Memory B cell (primary cell): ENCODE measurements at regions not wholly inside any gene's neighbourhood (a gene's known extent, or its start where the extent isn't known, plus 50 kb on each side); places are given as distances from the start of the nearest gene placed in this dataset.
"Not testable (repeated sequence)": the region's sequence is repeated elsewhere in the genome, so short reads cannot be mapped to it uniquely, and the experiment has no call there.

ENCODE experiments used
- ATAC-seq: fragments of 150-1000 bp; cut with Tn5 transposase; 2 replicates; pipeline ENCODE4 v1.10.0; 2021; ENCODE audit warnings: low read depth, mild to moderate bottlenecking, moderate library complexity
- DNase-seq, 2 donors: peaks; one replicate each; pipeline ENCODE4 v3.0.0; 2022; ENCODE audit warnings: low spot score in 2 of 2
- H3K27ac Mint-ChIP-seq: one replicate; pipeline ENCODE4 v1.8.0; 2022; ENCODE audit warnings: mild to moderate bottlenecking, moderate library complexity, mixed read lengths
- H3K27me3 Mint-ChIP-seq: one replicate; pipeline ENCODE4 v1.8.0; 2022; ENCODE audit warnings: mixed read lengths
- H3K36me3 Mint-ChIP-seq: one replicate; pipeline ENCODE4 v1.8.0; 2022; ENCODE audit warnings: mild to moderate bottlenecking, mixed read lengths
- H3K4me1 Mint-ChIP-seq: one replicate; pipeline ENCODE4 v1.8.0; 2022; ENCODE audit warnings: mixed read lengths
- H3K4me3 Mint-ChIP-seq: one replicate; pipeline ENCODE4 v1.8.0; 2022; ENCODE audit warnings: mild to moderate bottlenecking, moderate library complexity, mixed read lengths
- H3K9me3 Mint-ChIP-seq: one replicate; pipeline ENCODE4 v1.8.0; 2022; ENCODE audit warnings: mixed read lengths

DNA sequence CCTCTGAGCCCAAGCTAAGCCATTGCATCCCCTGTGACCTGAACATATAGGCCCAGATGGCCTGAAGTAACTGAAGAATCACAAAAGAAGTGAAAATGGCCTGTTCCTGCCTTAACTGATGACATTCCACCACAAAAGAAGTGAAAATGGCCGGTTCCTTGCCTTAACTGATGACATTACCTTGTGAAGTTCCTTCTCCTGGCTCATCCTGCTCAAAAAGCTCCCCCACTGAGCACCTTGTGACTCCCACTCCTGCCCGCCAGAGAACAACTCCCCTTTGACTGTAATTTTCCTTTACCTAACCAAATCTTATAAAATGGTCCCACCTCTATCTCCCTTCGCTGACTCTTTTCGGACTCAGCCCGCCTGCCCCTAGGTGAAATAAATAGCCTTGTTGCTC, 399.5 kb upstream of the ZNF804A start:
- not testable (repeated sequence) for H3K36me3 Mint-ChIP-seq, ATAC-seq, DNase-seq, H3K9me3 Mint-ChIP-seq, H3K4me3 Mint-ChIP-seq, H3K4me1 Mint-ChIP-seq, H3K27ac Mint-ChIP-seq, H3K27me3 Mint-ChIP-seq

DNA sequence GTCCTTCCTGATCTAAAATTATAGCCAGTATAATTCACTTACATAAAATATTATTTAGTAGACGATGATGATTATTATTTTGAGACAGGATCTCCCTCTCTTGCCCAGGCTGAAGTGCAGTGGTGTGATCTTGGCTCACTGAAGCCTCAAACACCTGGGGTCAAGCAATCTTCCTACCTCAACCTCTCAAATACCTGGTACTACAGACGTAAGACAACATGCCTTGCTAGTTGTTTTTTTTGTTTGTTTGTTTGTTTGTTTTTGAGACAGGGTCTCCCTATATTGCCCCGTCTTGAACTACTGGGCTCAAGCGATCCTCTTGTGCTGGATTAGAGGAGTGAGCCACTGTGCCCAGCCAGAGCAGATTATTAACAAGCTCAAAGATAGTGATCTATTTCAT, 399.1 kb upstream of the ZNF804A start:
- ATAC-seq: no peak
- no peaks in the 10 kb centered on the region for H3K4me1 Mint-ChIP-seq

DNA sequence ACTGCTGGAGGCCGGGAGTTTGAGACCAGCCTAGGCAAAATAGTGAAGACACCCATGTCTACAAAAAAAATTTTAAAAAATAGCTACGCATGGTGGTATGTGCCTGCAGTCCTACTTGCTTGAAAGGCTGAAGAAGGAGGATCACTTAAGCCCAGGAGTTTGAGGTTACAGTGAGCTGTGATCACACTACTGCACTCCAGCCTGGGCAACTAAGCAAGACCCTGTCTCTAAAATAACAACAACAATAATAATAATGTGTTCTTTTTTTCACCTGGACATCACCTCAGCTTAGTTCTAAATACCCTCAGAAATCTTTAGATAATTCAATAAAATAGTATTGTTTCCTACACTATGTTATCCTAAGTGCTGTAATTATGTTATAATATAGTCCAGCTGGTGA, 397.1 kb upstream of the ZNF804A start:
- H3K9me3 Mint-ChIP-seq: no peaks in the 10 kb centered on the region
- DNase-seq (no peak), ATAC-seq (no peak)
- no peak overlapping the region for H3K4me3 Mint-ChIP-seq
- H3K36me3 Mint-ChIP-seq: no peaks in the 10 kb centered on the region
- no peak overlapping the region for H3K27ac Mint-ChIP-seq
- no peaks in the 10 kb centered on the region for H3K4me1 Mint-ChIP-seq
- H3K27me3 Mint-ChIP-seq: no peaks in the 10 kb centered on the region

More for the DNA sequence above, 399.1 kb upstream of the ZNF804A start:
- DNase-seq: no peak
- Mint-ChIP-seq H3K36me3 (no peaks in the 10 kb centered on the region), H3K27me3 (no peaks in the 10 kb centered on the region), H3K4me3 (no peak overlapping the region), H3K9me3 (no peaks in the 10 kb centered on the region), H3K27ac (no peak overlapping the region)

DNA sequence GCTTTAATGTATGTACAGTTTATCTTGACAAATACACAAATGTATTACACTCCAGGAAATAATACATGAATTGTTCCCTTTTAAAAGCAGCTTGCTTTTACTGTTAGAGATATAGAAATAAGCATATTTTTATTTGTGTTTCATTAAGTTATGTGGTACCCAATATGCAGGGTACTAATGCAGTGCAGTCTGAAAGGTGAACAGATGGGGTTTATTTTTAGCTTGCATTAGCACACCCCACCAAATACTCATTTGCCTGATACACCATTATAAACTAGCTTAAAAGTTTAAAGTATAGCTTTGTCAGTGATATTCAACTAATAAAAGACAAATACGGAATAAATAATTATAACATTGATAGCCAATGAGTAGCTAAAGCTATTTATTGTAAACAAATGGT, 394.7 kb upstream of the ZNF804A start:
- H3K4me3 Mint-ChIP-seq: no peak overlapping the region
- DNase-seq (no peak), ATAC-seq (no peak)
- H3K4me1 Mint-ChIP-seq: no peaks in the 10 kb centered on the region
- no peaks in the 10 kb centered on the region for H3K36me3 Mint-ChIP-seq
- H3K27ac Mint-ChIP-seq: no peak overlapping the region
- H3K27me3 Mint-ChIP-seq: no peaks in the 10 kb centered on the region
- no peaks in the 10 kb centered on the region for H3K9me3 Mint-ChIP-seq

DNA sequence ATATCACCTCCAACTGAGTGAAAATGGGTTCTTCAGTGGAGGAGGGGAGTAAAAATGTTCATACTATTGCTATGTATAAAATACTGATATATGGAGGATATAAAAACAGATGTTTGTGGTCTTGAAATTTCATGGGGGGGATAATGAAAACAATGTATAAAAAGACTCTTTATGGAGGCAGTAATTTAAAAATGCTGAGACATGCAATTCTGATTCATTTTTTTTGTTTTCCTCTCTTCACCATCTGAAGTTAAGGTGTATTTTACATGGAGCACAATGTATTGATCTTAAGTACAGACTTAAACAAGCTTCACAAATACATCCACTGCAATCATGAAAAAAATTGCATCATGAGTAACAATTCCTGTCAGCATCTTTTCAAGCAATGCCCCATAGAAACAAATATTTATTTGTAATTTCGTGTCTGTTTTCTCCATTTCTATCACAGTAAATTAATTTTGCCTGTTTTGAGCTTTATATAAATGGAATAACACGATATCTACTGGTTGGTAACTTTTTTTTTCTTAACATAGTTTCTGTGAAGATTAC, 393.2 kb upstream of the ZNF804A start:
- Mint-ChIP-seq H3K27ac (no peak overlapping the region), H3K4me3 (no peak overlapping the region), H3K4me1 (no peaks in the 10 kb centered on the region), H3K9me3 (no peaks in the 10 kb centered on the region), H3K27me3 (no peaks in the 10 kb centered on the region), H3K36me3 (no peaks in the 10 kb centered on the region)
- DNase-seq (no peak), ATAC-seq (no peak)

DNA sequence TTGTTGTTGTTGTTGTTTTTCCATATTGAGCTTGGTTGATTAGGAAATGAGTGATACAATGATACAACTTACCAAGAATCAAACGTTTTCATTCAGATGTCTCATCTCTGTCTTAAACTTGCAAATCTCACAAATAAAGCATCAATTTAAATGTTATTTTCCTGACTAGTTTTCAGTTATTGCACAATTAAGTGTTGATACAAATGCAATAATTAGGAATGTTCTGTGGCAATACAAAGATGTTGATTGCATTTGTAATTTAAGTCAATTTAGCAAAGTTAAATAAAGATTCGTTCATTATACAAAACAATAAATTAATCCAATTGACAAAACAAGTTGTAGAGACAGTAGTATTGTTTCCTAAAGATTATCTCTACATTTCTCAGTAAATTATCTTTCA, 392.3 kb upstream of the ZNF804A start:
- no peak for DNase-seq
- Mint-ChIP-seq H3K27me3 (no peaks in the 10 kb centered on the region), H3K9me3 (no peaks in the 10 kb centered on the region), H3K27ac (no peak overlapping the region), H3K36me3 (no peaks in the 10 kb centered on the region), H3K4me1 (no peaks in the 10 kb centered on the region), H3K4me3 (no peak overlapping the region)
- no peak for ATAC-seq

DNA sequence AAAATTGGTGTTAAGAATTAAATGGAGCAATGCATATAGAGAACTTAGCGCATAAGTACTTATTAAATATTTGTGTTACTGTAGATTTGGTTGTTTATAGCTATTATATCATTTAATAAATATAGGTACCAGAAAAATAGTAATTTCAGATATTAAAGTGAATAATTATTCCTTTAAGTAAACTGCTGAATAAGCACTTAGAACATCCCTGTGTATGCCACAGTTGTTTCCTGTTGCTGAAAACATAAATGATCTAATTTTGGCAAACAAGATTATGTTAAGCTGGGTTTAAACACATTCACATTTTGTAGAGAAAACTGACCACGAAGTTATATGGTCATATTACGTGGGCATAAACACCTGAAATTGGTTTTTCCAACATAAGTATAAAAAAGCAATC, 388.0 kb upstream of the ZNF804A start:
- no peaks in the 10 kb centered on the region for H3K36me3 Mint-ChIP-seq
- no peak for DNase-seq
- H3K27ac Mint-ChIP-seq: no peak overlapping the region
- H3K27me3 Mint-ChIP-seq: no peaks in the 10 kb centered on the region
- H3K4me1 Mint-ChIP-seq: no peaks in the 10 kb centered on the region
- H3K9me3 Mint-ChIP-seq: peaks cover 4% of the 10 kb centered on the region
- no peak overlapping the region for H3K4me3 Mint-ChIP-seq
- ATAC-seq: no peak

DNA sequence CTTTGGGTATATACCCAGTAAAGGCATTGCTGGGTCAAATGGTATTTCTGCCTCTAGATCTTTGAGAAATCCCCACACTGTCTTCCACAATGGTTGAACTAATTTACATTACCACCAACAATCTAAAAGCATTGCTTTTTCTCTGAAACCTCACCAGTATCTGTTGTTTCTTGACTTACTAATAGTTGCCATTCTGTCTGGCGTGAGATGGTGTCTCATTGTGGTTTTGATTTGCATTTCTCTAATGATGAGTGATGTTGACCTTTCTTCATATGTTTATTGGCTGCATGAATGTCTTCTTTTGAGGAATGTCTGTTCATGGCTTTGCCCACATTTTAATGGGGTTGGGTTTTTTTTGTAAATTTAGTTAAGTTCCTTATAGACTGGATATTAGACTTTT, 382.6 kb upstream of the ZNF804A start:
- Mint-ChIP-seq H3K27me3 (no peaks in the 10 kb centered on the region), H3K27ac (no peak overlapping the region), H3K36me3 (no peaks in the 10 kb centered on the region), H3K4me1 (no peaks in the 10 kb centered on the region), H3K9me3 (peaks cover 4% of the 10 kb centered on the region), H3K4me3 (no peak overlapping the region)
- DNase-seq (no peak), ATAC-seq (no peak)

DNA sequence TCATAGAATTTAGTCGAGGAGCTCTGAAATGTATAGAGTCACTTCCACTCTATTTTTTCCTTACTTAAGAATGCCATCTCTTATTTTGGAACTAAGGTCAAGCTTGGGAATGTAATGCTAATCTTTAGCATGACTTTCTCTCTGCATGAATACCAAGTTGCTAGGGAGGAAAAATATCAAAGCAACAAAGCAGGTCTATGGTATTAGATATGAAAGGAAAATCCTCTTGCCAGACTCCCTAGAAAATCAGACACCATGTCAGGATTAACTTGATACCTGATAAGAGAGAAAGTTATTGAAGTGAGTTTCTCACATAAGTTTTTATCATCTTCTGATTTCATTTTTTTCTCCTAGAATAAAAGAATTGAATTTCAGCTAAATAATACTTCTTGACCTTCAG, 341.7 kb upstream of the ZNF804A start:
- DNase-seq: no peak
- no peaks in the 10 kb centered on the region for H3K36me3 Mint-ChIP-seq
- H3K4me1 Mint-ChIP-seq: no peaks in the 10 kb centered on the region
- no peaks in the 10 kb centered on the region for H3K27me3 Mint-ChIP-seq
- no peak overlapping the region for H3K4me3 Mint-ChIP-seq
- H3K9me3 Mint-ChIP-seq: no peaks in the 10 kb centered on the region
- ATAC-seq: no peak
- no peak overlapping the region for H3K27ac Mint-ChIP-seq

DNA sequence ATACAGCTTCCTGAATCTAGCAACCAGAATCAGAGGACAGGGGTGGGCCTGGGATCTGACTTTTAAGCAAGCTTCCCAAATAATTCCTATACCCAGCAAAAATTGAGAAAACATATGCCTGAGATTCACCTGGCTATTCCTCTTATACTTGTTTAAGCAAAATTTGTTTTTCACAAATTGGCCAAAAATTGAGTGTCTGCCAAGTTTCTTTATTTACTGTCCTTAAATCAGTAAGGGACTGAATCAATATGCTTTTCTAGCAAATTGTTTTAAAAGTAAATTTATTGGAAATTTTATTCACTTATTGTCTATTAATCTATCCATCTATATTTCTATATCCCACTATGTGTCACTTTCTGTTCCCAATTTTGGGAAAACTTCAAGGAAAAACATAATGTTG, 337.0 kb upstream of the ZNF804A start:
- Mint-ChIP-seq H3K36me3 (no peaks in the 10 kb centered on the region), H3K9me3 (no peaks in the 10 kb centered on the region), H3K27me3 (no peaks in the 10 kb centered on the region), H3K4me1 (no peaks in the 10 kb centered on the region), H3K27ac (no peak overlapping the region), H3K4me3 (no peak overlapping the region)
- no peak for ATAC-seq
- no peak for DNase-seq

DNA sequence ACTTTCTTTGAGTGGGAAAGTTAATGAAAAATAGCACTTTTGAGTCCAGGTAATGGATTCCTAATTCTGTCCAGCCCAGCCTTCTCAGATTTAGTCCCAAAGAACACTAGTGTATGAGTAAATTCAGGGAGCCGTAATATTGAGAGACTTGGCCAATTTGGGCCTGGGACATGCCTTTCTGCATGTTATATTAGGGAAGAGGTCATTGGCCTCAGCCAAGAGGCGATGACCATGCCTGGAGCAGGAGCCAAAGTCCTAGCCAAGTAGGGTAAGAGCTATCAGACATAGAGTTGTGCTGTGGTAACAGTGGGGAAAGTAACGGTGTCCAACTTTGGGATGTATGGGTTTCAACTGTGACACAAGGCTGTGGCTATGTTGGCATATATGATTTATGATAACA, 336.5 kb upstream of the ZNF804A start:
- Mint-ChIP-seq H3K4me1 (no peaks in the 10 kb centered on the region), H3K9me3 (no peaks in the 10 kb centered on the region), H3K4me3 (no peak overlapping the region), H3K27ac (no peak overlapping the region), H3K36me3 (no peaks in the 10 kb centered on the region), H3K27me3 (no peaks in the 10 kb centered on the region)
- DNase-seq: no peak
- ATAC-seq: no peak

DNA sequence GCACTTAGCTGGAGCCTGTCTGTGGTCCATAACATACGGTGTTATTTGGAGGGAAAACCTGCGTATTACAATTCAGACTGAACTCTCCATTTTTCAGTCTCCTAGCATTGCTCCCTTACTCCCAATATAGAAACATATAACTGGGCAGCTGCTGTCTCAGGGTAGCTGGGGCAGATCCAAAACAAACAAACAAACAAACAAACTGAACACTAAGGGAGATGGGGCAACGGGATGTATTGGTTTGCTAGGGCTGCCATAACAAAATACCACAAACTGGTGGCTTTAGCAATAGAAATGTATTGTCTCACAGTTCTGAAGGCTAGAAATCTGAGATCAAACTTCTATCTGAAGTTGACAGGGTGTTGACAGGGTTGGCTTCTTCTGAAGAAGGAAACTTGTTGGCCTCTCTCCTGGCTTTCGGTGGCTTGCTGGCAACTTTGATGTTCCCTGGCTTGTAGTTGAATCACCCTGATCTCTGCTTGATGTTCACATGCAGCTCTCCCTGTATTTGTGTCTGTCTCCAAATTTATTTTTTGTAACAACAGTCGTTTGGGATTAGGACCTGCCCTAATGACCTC, 329.3 kb upstream of the ZNF804A start:
- Mint-ChIP-seq H3K36me3 (no peaks in the 10 kb centered on the region), H3K4me1 (no peaks in the 10 kb centered on the region), H3K27ac (no peak overlapping the region), H3K4me3 (no peak overlapping the region), H3K27me3 (no peaks in the 10 kb centered on the region), H3K9me3 (no peaks in the 10 kb centered on the region)
- no peak for ATAC-seq
- no peak for DNase-seq

DNA sequence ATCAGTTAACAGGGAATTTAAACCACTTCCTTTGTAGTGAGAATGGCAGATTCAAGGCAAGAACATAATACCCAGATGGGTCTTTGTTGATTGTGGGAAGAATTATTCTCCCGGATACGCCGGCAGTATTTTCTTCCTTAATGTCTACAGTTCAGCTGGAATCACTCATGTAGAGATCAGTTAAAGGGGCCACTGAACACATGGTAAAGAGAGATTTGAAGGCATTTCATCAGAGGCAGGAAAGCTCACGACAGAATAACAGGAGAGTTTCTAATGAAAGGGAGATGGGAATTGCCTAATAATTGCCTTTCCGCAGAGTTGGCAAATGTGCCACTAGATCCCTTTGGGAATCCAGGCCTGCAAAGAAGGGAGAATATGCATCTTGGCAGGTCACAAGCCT, 327.7 kb upstream of the ZNF804A start:
- no peaks in the 10 kb centered on the region for H3K27me3 Mint-ChIP-seq
- H3K4me3 Mint-ChIP-seq: no peak overlapping the region
- no peaks in the 10 kb centered on the region for H3K4me1 Mint-ChIP-seq
- H3K36me3 Mint-ChIP-seq: no peaks in the 10 kb centered on the region
- no peaks in the 10 kb centered on the region for H3K9me3 Mint-ChIP-seq
- ATAC-seq (no peak), DNase-seq (no peak)
- no peak overlapping the region for H3K27ac Mint-ChIP-seq

DNA sequence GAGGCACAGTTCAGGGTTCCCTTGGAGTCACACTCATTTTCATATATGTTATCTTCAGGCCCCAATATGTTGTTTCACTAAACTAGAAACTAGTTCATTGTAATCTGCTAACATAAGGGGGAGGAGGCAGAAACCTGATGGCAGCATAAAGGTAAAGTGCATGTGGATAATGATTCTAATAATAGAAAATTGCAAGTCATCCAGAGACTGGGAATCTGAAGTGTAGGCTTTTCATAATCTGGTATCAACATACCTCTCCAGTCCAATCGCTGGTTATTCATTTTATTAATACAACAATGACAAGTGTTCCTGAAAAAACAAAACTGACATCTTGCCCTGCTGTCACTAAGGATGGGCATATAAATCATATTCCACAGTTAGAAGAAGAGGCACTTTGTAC, 326.3 kb upstream of the ZNF804A start:
- Mint-ChIP-seq H3K4me3 (no peak overlapping the region), H3K9me3 (no peaks in the 10 kb centered on the region), H3K27me3 (no peaks in the 10 kb centered on the region), H3K4me1 (no peaks in the 10 kb centered on the region), H3K27ac (no peak overlapping the region), H3K36me3 (no peaks in the 10 kb centered on the region)
- ATAC-seq (no peak), DNase-seq (no peak)

DNA sequence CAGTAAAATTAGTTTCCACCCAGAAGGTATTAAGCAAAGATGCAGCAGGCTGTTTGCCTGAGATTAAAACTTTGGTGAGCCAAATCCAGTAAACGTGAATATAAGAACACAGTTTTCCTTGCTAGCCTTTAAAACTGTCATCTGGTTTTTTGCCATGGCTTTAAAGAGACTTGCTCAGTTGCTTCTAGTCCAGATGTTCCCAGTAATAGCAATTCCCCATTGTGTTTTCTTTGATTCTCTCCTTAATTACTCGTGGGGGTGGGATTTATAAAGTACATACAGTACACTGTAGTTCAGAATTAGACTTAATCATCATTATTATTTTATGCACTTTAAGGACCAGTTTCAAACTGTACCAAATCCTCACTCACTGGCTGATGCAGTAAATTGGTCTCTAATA, 303.5 kb upstream of the ZNF804A start:
- no peaks in the 10 kb centered on the region for H3K36me3 Mint-ChIP-seq
- H3K27ac Mint-ChIP-seq: no peak overlapping the region
- H3K4me3 Mint-ChIP-seq: no peak overlapping the region
- H3K27me3 Mint-ChIP-seq: no peaks in the 10 kb centered on the region
- no peaks in the 10 kb centered on the region for H3K9me3 Mint-ChIP-seq
- no peak for ATAC-seq
- peaks cover 5% of the 10 kb centered on the region for H3K4me1 Mint-ChIP-seq
- DNase-seq: no peak
